GM12878 (cell line): ENCODE measurements at regions not wholly inside any gene's neighbourhood (a gene's known extent, or its start where the extent isn't known, plus 50 kb on each side); places are given as distances from the start of the nearest gene placed in this dataset.

Experiments
- ATAC-seq: fragments of 200-7000 bp; cut with Tn5 transposase; 3 replicates; pipeline ENCODE4 v1.9.1; 2020; ENCODE audit warnings: mild to moderate bottlenecking, moderate library complexity
- BruUV-seq: library from RNA; stranded (reverse); fragments of 400-500 nt; replicated peaks from 2 replicates; lab custom pipeline; 2021; lab: Mats Ljungman, UMichigan
- CTCF ChIA-PET: fragments of 300-600 bp; sonication (Branson Sonifier 250); formaldehyde crosslinking; extraction: SDS; loops from one replicate; lab custom pipeline; 2021; ENCODE audit warnings: inconsistent platforms; lab: Yijun Ruan, JAX
- POLR2A ChIA-PET: fragments of 350-600 bp; formaldehyde crosslinking; extraction: SDS; loops from one replicate; lab custom pipeline; 2021; ENCODE audit warnings: inconsistent platforms; lab: Charles Lee
- RAD21 ChIA-PET: fragments of 300-600 bp; sonication (Branson Sonifier 250); formaldehyde crosslinking; loops from one replicate; lab custom pipeline; 2023; ENCODE audit warnings: antibody characterized with exemption; ENCODE audit not compliant: unreplicated experiment; lab: Charles Lee
- SMC1A ChIA-PET: fragments of 300-600 bp; sonication (Branson Sonifier 250); formaldehyde crosslinking; loops from one replicate; lab custom pipeline; 2023; ENCODE audit not compliant: unreplicated experiment, uncharacterized antibody; lab: Charles Lee
- DNase-seq: peaks from one replicate; pipeline ENCODE4 v3.0.0-alpha.2; 2011; ENCODE audit warnings: low read depth, low spot score
- FAIRE-seq: peaks from 3 replicates; lab custom pipeline; 2011; peaks lifted over from hg19 to GRCh38; lab: Jason Lieb, UNC
- H2AFZ ChIP-seq: 2 replicates; pipeline ENCODE4 v1.6.0; 2011; ENCODE audit warnings: low read depth, low read length, control low read depth; ENCODE audit not compliant: control insufficient read depth
- H3K27ac ChIP-seq: 2 replicates; pipeline ENCODE4 v1.5.1; 2011; ENCODE audit warnings: control low read depth; ENCODE audit not compliant: control insufficient read depth, insufficient read depth
- H3K27me3 ChIP-seq, 2 experiments: replicated peaks in 1 of 2; 2 replicates each; pipeline versions ENCODE4 v1.6.0 to v1.6.1; 2011; ENCODE audit warnings: low read length in 1 of 2; ENCODE audit not compliant: control insufficient read depth in 2 of 2, insufficient read depth in 2 of 2
- H3K36me3 ChIP-seq, 2 experiments: 2 replicates each; pipeline ENCODE4 v1.5.1; 2011; ENCODE audit warnings: low read length in 1 of 2; ENCODE audit not compliant: control insufficient read depth in 2 of 2, insufficient read depth in 2 of 2
- H3K4me1 ChIP-seq: 2 replicates; pipeline ENCODE4 v1.6.1; 2011; ENCODE audit warnings: mild to moderate bottlenecking, low read length, moderate library complexity, mixed read lengths; ENCODE audit not compliant: control insufficient read depth, insufficient read depth
- H3K4me2 ChIP-seq: 2 replicates; pipeline ENCODE4 v1.6.0; 2011; ENCODE audit warnings: control low read depth; ENCODE audit not compliant: control insufficient read depth, insufficient read depth
- H3K4me3 ChIP-seq: fragments of 200-600 bp; sonication (generic); 2 replicates; pipeline ENCODE4 v1.5.1; 2016
- H3K79me2 ChIP-seq: 2 replicates; pipeline ENCODE4 v1.6.0; 2011; ENCODE audit warnings: low read length; ENCODE audit not compliant: control insufficient read depth, insufficient read depth
- H3K9ac ChIP-seq: 2 replicates; pipeline ENCODE4 v1.8.0; 2011; ENCODE audit warnings: low read length, control low read depth, mixed read lengths; ENCODE audit not compliant: control insufficient read depth, insufficient read depth
- H3K9me3 ChIP-seq: replicated peaks from 3 replicates; pipeline ENCODE4 v1.5.1; 2011; ENCODE audit warnings: mild to moderate bottlenecking, low read length; ENCODE audit not compliant: control insufficient read depth, insufficient read depth
- H4K20me1 ChIP-seq: 2 replicates; pipeline ENCODE4 v1.6.0; 2011; ENCODE audit not compliant: control insufficient read depth, insufficient read depth
- BCL3 ChIP-seq: IDR thresholded peaks from 2 replicates; pipeline ENCODE4 v1.6.1; 2011; ENCODE audit warnings: borderline replicate concordance, low read depth, mild to moderate bottlenecking, moderate library complexity, low read length; ENCODE audit not compliant: insufficient read depth, poor library complexity, severe bottlenecking
- CREB1 ChIP-seq: IDR thresholded peaks from 2 replicates; pipeline ENCODE4 v1.6.1; 2012; ENCODE audit warnings: low read depth, mild to moderate bottlenecking, inconsistent platforms
- ESRRA ChIP-seq: IDR thresholded peaks from 2 replicates; pipeline ENCODE4 v1.6.1; 2012; ENCODE audit warnings: mild to moderate bottlenecking, low read length, improper control_type of control experiment
- GABPA ChIP-seq: IDR thresholded peaks from 2 replicates; pipeline ENCODE4 v1.6.1; 2014; ENCODE audit warnings: antibody characterized with exemption, low read depth, mild to moderate bottlenecking, inconsistent platforms
- KAT2A ChIP-seq: conservative IDR thresholded peaks from 2 replicates; pipeline ENCODE4 v1.6.1; 2011; ENCODE audit warnings: low read depth, low read length; ENCODE audit not compliant: control insufficient read depth
- KLF5 ChIP-seq: fragments of 450-650 bp; IDR thresholded peaks from 2 replicates; pipeline ENCODE4 v1.6.1; 2014; ENCODE audit warnings: mild to moderate bottlenecking; ENCODE audit not compliant: partially characterized antibody
- NFYA ChIP-seq: IDR thresholded peaks from 2 replicates; pipeline ENCODE4 v1.6.1; 2011; ENCODE audit warnings: low read depth, mild to moderate bottlenecking, low read length, improper control_type of control experiment, borderline replicate concordance
- TCF7 ChIP-seq: IDR thresholded peaks from 2 replicates; pipeline ENCODE4 v1.6.1; 2014; ENCODE audit warnings: antibody characterized with exemption, borderline replicate concordance
- YY1 ChIP-seq: IDR thresholded peaks from 2 replicates; pipeline ENCODE4 v1.6.1; 2011; ENCODE audit warnings: low read depth, mild to moderate bottlenecking, low read length
- WGBS: methylation state at CpG from one replicate; pipeline ENCODE4 v1.1.6; 2016; ENCODE audit warnings: low lambda C conversion rate; ENCODE audit not compliant: insufficient replicate concordance, insufficient coverage; ENCODE audit errors: missing lambda C conversion rate; 5-methylcytosine and 5-hydroxymethylcytosine counted together
- in situ Hi-C: fragments of 300-500 bp; cut with MboI; formaldehyde crosslinking; loops from 9 replicates; pipeline ENCODE4 v1.14.3; 2018; ENCODE audit warnings: mixed read lengths
- intact Hi-C: fragments of 100-400 bp; cut with micrococcal nuclease; formaldehyde crosslinking; loops from one replicate; pipeline ENCODE4 v1.14.2; 2022; ENCODE audit not compliant: unreplicated experiment
- TF ChIP-seq, protein P1 (sequence below): IDR thresholded peaks from 2 replicates; pipeline ENCODE4 v1.6.1; 2012; ENCODE audit warnings: improper control_type of control experiment, low read depth, low read length; ENCODE audit not compliant: insufficient replicate concordance
- TF ChIP-seq, protein P2 (sequence below): IDR thresholded peaks from 2 replicates; pipeline ENCODE4 v1.6.1; 2011; ENCODE audit warnings: low read depth, low read length, improper control_type of control experiment, borderline replicate concordance
- TF ChIP-seq, protein P3 (sequence below): fragments of 450-650 bp; IDR thresholded peaks from 2 replicates; pipeline ENCODE4 v1.6.1; 2016; ENCODE audit warnings: mild to moderate bottlenecking
- TF ChIP-seq, protein P4 (sequence below): fragments of 450-650 bp; IDR thresholded peaks from 2 replicates; pipeline ENCODE4 v1.6.1; 2016; ENCODE audit warnings: mild to moderate bottlenecking

- TF ChIP-seq, protein P1, sequence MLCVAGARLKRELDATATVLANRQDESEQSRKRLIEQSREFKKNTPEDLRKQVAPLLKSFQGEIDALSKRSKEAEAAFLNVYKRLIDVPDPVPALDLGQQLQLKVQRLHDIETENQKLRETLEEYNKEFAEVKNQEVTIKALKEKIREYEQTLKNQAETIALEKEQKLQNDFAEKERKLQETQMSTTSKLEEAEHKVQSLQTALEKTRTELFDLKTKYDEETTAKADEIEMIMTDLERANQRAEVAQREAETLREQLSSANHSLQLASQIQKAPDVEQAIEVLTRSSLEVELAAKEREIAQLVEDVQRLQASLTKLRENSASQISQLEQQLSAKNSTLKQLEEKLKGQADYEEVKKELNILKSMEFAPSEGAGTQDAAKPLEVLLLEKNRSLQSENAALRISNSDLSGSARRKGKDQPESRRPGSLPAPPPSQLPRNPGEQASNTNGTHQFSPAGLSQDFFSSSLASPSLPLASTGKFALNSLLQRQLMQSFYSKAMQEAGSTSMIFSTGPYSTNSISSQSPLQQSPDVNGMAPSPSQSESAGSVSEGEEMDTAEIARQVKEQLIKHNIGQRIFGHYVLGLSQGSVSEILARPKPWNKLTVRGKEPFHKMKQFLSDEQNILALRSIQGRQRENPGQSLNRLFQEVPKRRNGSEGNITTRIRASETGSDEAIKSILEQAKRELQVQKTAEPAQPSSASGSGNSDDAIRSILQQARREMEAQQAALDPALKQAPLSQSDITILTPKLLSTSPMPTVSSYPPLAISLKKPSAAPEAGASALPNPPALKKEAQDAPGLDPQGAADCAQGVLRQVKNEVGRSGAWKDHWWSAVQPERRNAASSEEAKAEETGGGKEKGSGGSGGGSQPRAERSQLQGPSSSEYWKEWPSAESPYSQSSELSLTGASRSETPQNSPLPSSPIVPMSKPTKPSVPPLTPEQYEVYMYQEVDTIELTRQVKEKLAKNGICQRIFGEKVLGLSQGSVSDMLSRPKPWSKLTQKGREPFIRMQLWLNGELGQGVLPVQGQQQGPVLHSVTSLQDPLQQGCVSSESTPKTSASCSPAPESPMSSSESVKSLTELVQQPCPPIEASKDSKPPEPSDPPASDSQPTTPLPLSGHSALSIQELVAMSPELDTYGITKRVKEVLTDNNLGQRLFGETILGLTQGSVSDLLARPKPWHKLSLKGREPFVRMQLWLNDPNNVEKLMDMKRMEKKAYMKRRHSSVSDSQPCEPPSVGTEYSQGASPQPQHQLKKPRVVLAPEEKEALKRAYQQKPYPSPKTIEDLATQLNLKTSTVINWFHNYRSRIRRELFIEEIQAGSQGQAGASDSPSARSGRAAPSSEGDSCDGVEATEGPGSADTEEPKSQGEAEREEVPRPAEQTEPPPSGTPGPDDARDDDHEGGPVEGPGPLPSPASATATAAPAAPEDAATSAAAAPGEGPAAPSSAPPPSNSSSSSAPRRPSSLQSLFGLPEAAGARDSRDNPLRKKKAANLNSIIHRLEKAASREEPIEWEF, result no peak
- no peak for TF ChIP-seq YY1
Observed at GRCh38 chr20:12112089-12112474, 194.4 kb downstream of the BTBD3 start (continued).

DNA sequence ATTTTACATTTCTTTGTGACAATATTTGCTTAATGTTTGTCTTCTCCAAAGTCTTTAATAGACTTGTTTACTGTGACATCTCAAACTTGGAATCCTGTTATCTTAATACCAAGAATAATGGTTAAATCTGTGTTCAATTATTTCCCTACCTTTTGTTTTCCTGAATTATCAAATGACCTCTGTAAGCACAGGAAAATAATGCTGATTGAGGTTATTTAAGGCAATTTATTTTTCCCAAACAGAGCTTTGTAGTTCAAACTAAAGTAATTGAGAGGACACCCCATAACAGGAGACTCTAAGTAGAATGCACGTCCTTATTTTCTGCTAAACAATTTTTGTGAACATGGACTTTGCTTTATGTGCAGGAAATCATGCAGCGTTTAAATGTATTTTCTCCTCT, 195.0 kb downstream of the BTBD3 start:
- Histone ChIP-seq H4K20me1 (no peaks in the 10 kb centered on the region), H3K4me2 (no peak overlapping the region), H3K9ac (no peak overlapping the region), H3K79me2 (no peaks in the 10 kb centered on the region), H3K36me3 (no peaks in the 10 kb centered on the region), H3K27me3 (no peaks in the 10 kb centered on the region), H3K4me3 (no peak overlapping the region), H3K4me1 (no peaks in the 10 kb centered on the region), H2AFZ (no peak overlapping the region), H3K27ac (no peak overlapping the region), H3K9me3 (no peaks in the 10 kb centered on the region)
- ChIA-PET RAD21 (no interaction called here), POLR2A (no interaction called here), CTCF (no interaction called here), SMC1A (no interaction called here)
- intact Hi-C loops (no loop called here), in situ Hi-C loops (no loop called here)
- ATAC-seq (no peak), FAIRE-seq (no peak), DNase-seq (no peak)
- no TSS peak for BruUV-seq
- WGBS, result 11% methylated on average over 2 of the region's 2 CpGs
- TF ChIP-seq CREB1 (no peak), NFYA (no peak), BCL3 (no peak), GABPA (no peak), ESRRA (no peak), KLF5 (no peak), TCF7 (no peak), KAT2A (no peak)
- TF ChIP-seq, protein P2, sequence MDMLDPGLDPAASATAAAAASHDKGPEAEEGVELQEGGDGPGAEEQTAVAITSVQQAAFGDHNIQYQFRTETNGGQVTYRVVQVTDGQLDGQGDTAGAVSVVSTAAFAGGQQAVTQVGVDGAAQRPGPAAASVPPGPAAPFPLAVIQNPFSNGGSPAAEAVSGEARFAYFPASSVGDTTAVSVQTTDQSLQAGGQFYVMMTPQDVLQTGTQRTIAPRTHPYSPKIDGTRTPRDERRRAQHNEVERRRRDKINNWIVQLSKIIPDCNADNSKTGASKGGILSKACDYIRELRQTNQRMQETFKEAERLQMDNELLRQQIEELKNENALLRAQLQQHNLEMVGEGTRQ, result no peak
- TF ChIP-seq, protein P3, sequence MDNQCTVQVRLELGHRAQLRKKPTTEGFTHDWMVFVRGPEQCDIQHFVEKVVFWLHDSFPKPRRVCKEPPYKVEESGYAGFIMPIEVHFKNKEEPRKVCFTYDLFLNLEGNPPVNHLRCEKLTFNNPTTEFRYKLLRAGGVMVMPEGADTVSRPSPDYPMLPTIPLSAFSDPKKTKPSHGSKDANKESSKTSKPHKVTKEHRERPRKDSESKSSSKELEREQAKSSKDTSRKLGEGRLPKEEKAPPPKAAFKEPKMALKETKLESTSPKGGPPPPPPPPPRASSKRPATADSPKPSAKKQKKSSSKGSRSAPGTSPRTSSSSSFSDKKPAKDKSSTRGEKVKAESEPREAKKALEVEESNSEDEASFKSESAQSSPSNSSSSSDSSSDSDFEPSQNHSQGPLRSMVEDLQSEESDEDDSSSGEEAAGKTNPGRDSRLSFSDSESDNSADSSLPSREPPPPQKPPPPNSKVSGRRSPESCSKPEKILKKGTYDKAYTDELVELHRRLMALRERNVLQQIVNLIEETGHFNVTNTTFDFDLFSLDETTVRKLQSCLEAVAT, result no peak
- TF ChIP-seq, protein P4, sequence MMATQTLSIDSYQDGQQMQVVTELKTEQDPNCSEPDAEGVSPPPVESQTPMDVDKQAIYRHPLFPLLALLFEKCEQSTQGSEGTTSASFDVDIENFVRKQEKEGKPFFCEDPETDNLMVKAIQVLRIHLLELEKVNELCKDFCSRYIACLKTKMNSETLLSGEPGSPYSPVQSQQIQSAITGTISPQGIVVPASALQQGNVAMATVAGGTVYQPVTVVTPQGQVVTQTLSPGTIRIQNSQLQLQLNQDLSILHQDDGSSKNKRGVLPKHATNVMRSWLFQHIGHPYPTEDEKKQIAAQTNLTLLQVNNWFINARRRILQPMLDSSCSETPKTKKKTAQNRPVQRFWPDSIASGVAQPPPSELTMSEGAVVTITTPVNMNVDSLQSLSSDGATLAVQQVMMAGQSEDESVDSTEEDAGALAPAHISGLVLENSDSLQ, result no peak
